SK-N-SH (cell line): ENCODE measurements at regions not wholly inside any gene's neighbourhood (a gene's known extent, or its start where the extent isn't known, plus 50 kb on each side); places are given as distances from the start of the nearest gene placed in this dataset.

ENCODE experiments used
- CTCF ChIA-PET: fragments of 300-600, 350-600 bp; formaldehyde crosslinking; extraction: SDS; loops from one replicate; lab custom pipeline; 2021; lab: Yijun Ruan, JAX
- POLR2A ChIA-PET: fragments of 350-600 bp; sonication (Branson Sonifier 250); formaldehyde crosslinking; extraction: SDS; loops from one replicate; lab custom pipeline; 2020; ENCODE audit warnings: antibody characterized with exemption, inconsistent platforms; lab: Yijun Ruan, JAX
- DNase-seq: peaks from one replicate; pipeline ENCODE4 v3.0.0; 2012
- H2AFZ ChIP-seq: fragments of 200-600 bp; sonication (generic); 2 replicates; pipeline ENCODE4 v1.8.1; 2016; ENCODE audit warnings: antibody characterized with exemption, mild to moderate bottlenecking, low read depth
- H3F3A ChIP-seq: fragments of 200-600 bp; sonication (generic); replicated peaks from 2 replicates; pipeline ENCODE3; 2016; ENCODE audit warnings: antibody characterized with exemption, mild to moderate bottlenecking; ENCODE audit not compliant: insufficient read depth
- H3K27ac ChIP-seq, 2 experiments: fragments of 200-500 bp in 1 of 2; fragments of 200-600 bp in 1 of 2; sonication (Bioruptor generic) in 1 of 2; sonication (generic), shearing (Covaris generic) in 1 of 2; 2 replicates each; pipeline versions ENCODE4 v1.5.1 to v1.6.1; 2014 to 2016; ENCODE audit warnings: low read depth in 2 of 2, inconsistent platforms in 1 of 2, low read length in 1 of 2, mild to moderate bottlenecking in 1 of 2, mixed read lengths in 1 of 2
- H3K27me3 ChIP-seq: fragments of 200-600 bp; sonication (generic), shearing (Covaris generic); 2 replicates; pipeline ENCODE4 v1.6.1; 2016; ENCODE audit warnings: mixed run types; ENCODE audit not compliant: insufficient read depth
- H3K36me3 ChIP-seq, 2 experiments: fragments of 200-500 bp in 1 of 2; fragments of 200-600 bp in 1 of 2; sonication (Bioruptor generic) in 1 of 2; sonication (generic) in 1 of 2; replicated peaks in 1 of 2; 2 replicates each; pipeline versions ENCODE3 to v1.5.1; 2014 to 2016; ENCODE audit warnings: low read length in 1 of 2, mild to moderate bottlenecking in 1 of 2; ENCODE audit not compliant: insufficient read depth in 2 of 2, control insufficient read depth in 1 of 2
- H3K4me1 ChIP-seq, 2 experiments: fragments of 200-500 bp in 1 of 2; fragments of 200-600 bp in 1 of 2; sonication (Bioruptor generic) in 1 of 2; sonication (generic), shearing (Covaris generic) in 1 of 2; 2 replicates each; pipeline versions ENCODE4 v1.5.1 to v1.6.1; 2014 to 2016; ENCODE audit warnings: low read depth in 1 of 2, low read length in 1 of 2, mixed run types in 1 of 2; ENCODE audit not compliant: insufficient read depth in 2 of 2, control insufficient read depth in 1 of 2
- H3K4me2 ChIP-seq: fragments of 200-600 bp; sonication (generic), shearing (Covaris generic); 2 replicates; pipeline ENCODE4 v1.6.1; 2017; ENCODE audit warnings: mixed run types
- H3K4me3 ChIP-seq, 2 experiments: fragments of 200-500 bp in 1 of 2; fragments of 200-600 bp in 1 of 2; sonication (Bioruptor generic) in 1 of 2; sonication (generic), shearing (Covaris generic) in 1 of 2; 2 replicates each; pipeline versions ENCODE4 v1.5.1 to v1.8.1; 2014 to 2016; ENCODE audit warnings: low read depth in 2 of 2, inconsistent platforms in 1 of 2, low read length in 1 of 2, mild to moderate bottlenecking in 1 of 2, mixed read lengths in 1 of 2, moderate library complexity in 1 of 2
- H3K79me2 ChIP-seq: fragments of 200-600 bp; sonication (generic); 2 replicates; pipeline ENCODE4 v1.8.1; 2017; ENCODE audit warnings: mild to moderate bottlenecking; ENCODE audit not compliant: insufficient read depth
- H3K9ac ChIP-seq: fragments of 200-600 bp; sonication (generic); 2 replicates; pipeline ENCODE4 v1.6.1; 2017; ENCODE audit warnings: mixed run types
- H3K9me2 ChIP-seq: fragments of 200-600 bp; sonication (generic); 2 replicates; pipeline ENCODE4 v1.6.1; 2017; ENCODE audit warnings: mixed run types
- H3K9me3 ChIP-seq: fragments of 200-600 bp; sonication (generic); 2 replicates; pipeline ENCODE4 v1.6.1; 2017; ENCODE audit warnings: mixed run types, mild to moderate bottlenecking, moderate library complexity
- H4K20me1 ChIP-seq: fragments of 200-600 bp; sonication (generic); 2 replicates; pipeline ENCODE4 v1.6.1; 2017; ENCODE audit warnings: mild to moderate bottlenecking, mixed run types; ENCODE audit not compliant: insufficient read depth
- ELF1 ChIP-seq: IDR thresholded peaks from 2 replicates; pipeline ENCODE4 v1.4.0; 2012
- FOSL2 ChIP-seq: IDR thresholded peaks from 2 replicates; pipeline ENCODE4 v1.4.0; 2012; ENCODE audit warnings: low read depth, mild to moderate bottlenecking, moderate library complexity, borderline replicate concordance
- FOXM1 ChIP-seq: IDR thresholded peaks from 2 replicates; pipeline ENCODE4 v1.4.0; 2012; ENCODE audit warnings: low read depth, mild to moderate bottlenecking
- MEF2A ChIP-seq: IDR thresholded peaks from 2 replicates; pipeline ENCODE4 v1.4.0; 2012; ENCODE audit warnings: low read depth, borderline replicate concordance
- POLR2AphosphoS5 ChIP-seq: IDR thresholded peaks from 2 replicates; pipeline ENCODE4 v1.6.1; 2012; ENCODE audit warnings: low read depth, low read length
- RAD21 ChIP-seq: IDR thresholded peaks from 2 replicates; pipeline ENCODE4 v1.6.1; 2012; ENCODE audit warnings: mild to moderate bottlenecking, low read length
- TAF1 ChIP-seq: IDR thresholded peaks from 2 replicates; pipeline ENCODE4 v1.6.1; 2012; ENCODE audit warnings: low read depth, mild to moderate bottlenecking, low read length, moderate library complexity, borderline replicate concordance
- TEAD4 ChIP-seq: IDR thresholded peaks from 2 replicates; pipeline ENCODE4 v1.4.0; 2012; ENCODE audit warnings: mild to moderate bottlenecking, borderline replicate concordance; ENCODE audit not compliant: insufficient read depth
- WGBS: methylation state at CpG from one replicate; pipeline ENCODE4 v1.1.6; 2017; ENCODE audit warnings: low lambda C conversion rate; 5-methylcytosine and 5-hydroxymethylcytosine counted together
- TF ChIP-seq, protein P1 (sequence below): IDR thresholded peaks from 2 replicates; pipeline ENCODE4; 2012
- TF ChIP-seq, protein P2 (sequence below): IDR thresholded peaks from 2 replicates; pipeline ENCODE4 v1.4.0; 2012; ENCODE audit warnings: low read depth, borderline replicate concordance
- TF ChIP-seq, protein P3 (sequence below): IDR thresholded peaks from 2 replicates; pipeline ENCODE4 v1.4.0; 2012; ENCODE audit warnings: low read depth

DNA sequence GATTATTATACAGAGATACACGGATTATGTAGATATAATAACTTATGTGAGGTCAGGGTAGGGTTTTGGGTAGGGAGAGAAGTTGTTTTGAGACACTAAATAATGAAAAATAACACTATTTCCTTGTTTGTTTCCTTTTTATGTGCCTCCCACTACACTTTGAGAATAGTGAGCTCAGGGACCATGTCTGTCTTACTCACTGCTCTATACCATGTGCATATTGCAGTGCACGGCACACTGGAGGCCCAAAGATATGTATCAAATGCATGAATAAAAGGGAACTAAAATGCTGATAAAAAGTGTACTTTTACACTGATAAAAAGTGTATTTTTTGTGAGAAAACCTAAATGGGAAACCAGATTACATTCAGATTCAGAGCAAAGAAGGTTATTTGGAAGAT is 151.4 kb upstream of the NABP1 start:
- CTCF ChIA-PET: interaction anchor here (1.2 to 3.5 kb wide), 5 partner anchors 13 to 474 kb away, joined by 3 to 18 read pairs (median 3); no protein-coding TSS in a partner anchor
- POLR2A ChIA-PET: no interaction called here

GRCh38 chr2:191526953-191527556 is 150.9 kb upstream of the NABP1 start:
- Histone ChIP-seq H3K36me3 (no peaks in the 10 kb centered on the region), H3K9me3 (no peaks in the 10 kb centered on the region), H3K27me3 (no peaks in the 10 kb centered on the region), H3F3A (no peaks in the 10 kb centered on the region), H3K79me2 (no peaks in the 10 kb centered on the region), H3K27ac (no peak overlapping the region), H3K9ac (no peak overlapping the region), H3K9me2 (no peaks in the 10 kb centered on the region), H3K4me1 (peaks cover 0 to 2% of the 10 kb centered on the region in 2 experiments; a peak in 2 of 4 replicates), H4K20me1 (no peaks in the 10 kb centered on the region), H2AFZ (no peak overlapping the region), H3K4me3 (no peak overlapping the region), H3K4me2 (no peak overlapping the region)
- ChIA-PET POLR2A (no interaction called here), CTCF (interaction anchor here (1.2 kb wide), 2 partner anchors 26 to 475 kb away, joined by 3 read pairs; no protein-coding TSS in a partner anchor)
- TF ChIP-seq RAD21 (no peak), FOXM1 (no peak), TAF1 (no peak), ELF1 (no peak), MEF2A (no peak), POLR2AphosphoS5 (no peak)
- TF ChIP-seq, protein P1, sequence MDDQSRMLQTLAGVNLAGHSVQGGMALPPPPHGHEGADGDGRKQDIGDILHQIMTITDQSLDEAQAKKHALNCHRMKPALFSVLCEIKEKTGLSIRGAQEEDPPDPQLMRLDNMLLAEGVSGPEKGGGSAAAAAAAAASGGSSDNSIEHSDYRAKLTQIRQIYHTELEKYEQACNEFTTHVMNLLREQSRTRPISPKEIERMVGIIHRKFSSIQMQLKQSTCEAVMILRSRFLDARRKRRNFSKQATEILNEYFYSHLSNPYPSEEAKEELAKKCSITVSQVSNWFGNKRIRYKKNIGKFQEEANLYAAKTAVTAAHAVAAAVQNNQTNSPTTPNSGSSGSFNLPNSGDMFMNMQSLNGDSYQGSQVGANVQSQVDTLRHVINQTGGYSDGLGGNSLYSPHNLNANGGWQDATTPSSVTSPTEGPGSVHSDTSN: no peak
- TF ChIP-seq, protein P2, sequence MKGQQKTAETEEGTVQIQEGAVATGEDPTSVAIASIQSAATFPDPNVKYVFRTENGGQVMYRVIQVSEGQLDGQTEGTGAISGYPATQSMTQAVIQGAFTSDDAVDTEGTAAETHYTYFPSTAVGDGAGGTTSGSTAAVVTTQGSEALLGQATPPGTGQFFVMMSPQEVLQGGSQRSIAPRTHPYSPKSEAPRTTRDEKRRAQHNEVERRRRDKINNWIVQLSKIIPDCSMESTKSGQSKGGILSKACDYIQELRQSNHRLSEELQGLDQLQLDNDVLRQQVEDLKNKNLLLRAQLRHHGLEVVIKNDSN: no peak
- WGBS: 79% methylated on average over 3 of the region's 3 CpGs
- DNase-seq: no peak

More for the DNA sequence above, 151.4 kb upstream of the NABP1 start:
- no peak overlapping the region for H2AFZ ChIP-seq
- H3K27me3 ChIP-seq: no peaks in the 10 kb centered on the region
- no peak overlapping the region for H3K9ac ChIP-seq
- no peaks in the 10 kb centered on the region for H3K9me3 ChIP-seq
- no peak overlapping the region for H3K4me3 ChIP-seq
- H3F3A ChIP-seq: no peaks in the 10 kb centered on the region
- WGBS: 58% methylated on average over 2 of the region's 2 CpGs
- TF ChIP-seq, protein P2: no peak
- TF ChIP-seq FOSL2 (no peak), TEAD4 (no peak)
- TF ChIP-seq, protein P3, sequence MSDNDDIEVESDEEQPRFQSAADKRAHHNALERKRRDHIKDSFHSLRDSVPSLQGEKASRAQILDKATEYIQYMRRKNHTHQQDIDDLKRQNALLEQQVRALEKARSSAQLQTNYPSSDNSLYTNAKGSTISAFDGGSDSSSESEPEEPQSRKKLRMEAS: no peak
- no peaks in the 10 kb centered on the region for H3K79me2 ChIP-seq
- peaks cover 0 to 2% of the 10 kb centered on the region in 2 experiments; a peak in 2 of 4 replicates for H3K4me1 ChIP-seq
- H3K27ac ChIP-seq: no peak overlapping the region
- DNase-seq: no peak
- no peaks in the 10 kb centered on the region for H4K20me1 ChIP-seq
- H3K4me2 ChIP-seq: no peak overlapping the region
- H3K9me2 ChIP-seq: no peaks in the 10 kb centered on the region
- H3K36me3 ChIP-seq: no peaks in the 10 kb centered on the region
